Esophagus muscularis mucosa (tissue), 4 donors: ENCODE measurements at regions not wholly inside any gene's neighbourhood (a gene's known extent, or its start where the extent isn't known, plus 50 kb on each side); places are given as distances from the start of the nearest gene placed in this dataset.

Source experiments
- DNase-seq: peaks from one replicate; pipeline ENCODE4 v3.0.0-alpha.2; 2017; ENCODE audit errors: extremely low spot score
- H3K27ac ChIP-seq, 4 donors: fragments of 200-600 bp; sonication (generic); replicated peaks in 1 of 4; 1 replicate in 3 of 4; 2 replicates in 1 of 4; pipeline ENCODE4 v1.5.1; 2016 to 2019; ENCODE audit warnings: mild to moderate bottlenecking in 1 of 4
- H3K27me3 ChIP-seq, 4 donors: fragments of 200-600 bp; sonication (generic); one replicate each; pipeline versions ENCODE4 v1.5.1 to v1.6.0; 2016 to 2019
- H3K36me3 ChIP-seq, 4 donors: fragments of 200-600 bp; sonication (generic); one replicate each; pipeline ENCODE4 v1.5.1; 2016 to 2019
- H3K4me1 ChIP-seq, 4 donors: fragments of 200-600 bp; sonication (generic); one replicate each; pipeline ENCODE4 v1.5.1; 2016 to 2019
- H3K4me3 ChIP-seq, 4 donors: fragments of 200-600 bp; sonication (generic); 1 replicate in 2 of 4; 2 replicates in 2 of 4; pipeline ENCODE4 v1.5.1; 2016 to 2019; ENCODE audit warnings: mild to moderate bottlenecking in 4 of 4, moderate library complexity in 1 of 4
- H3K9me3 ChIP-seq, 4 donors: fragments of 200-600 bp; sonication (generic); 1 replicate in 3 of 4; 2 replicates in 1 of 4; pipeline ENCODE4 v1.5.1; 2016 to 2019
- EP300 ChIP-seq: sonication (generic); formaldehyde crosslinking; IDR thresholded peaks from one replicate; pipeline ENCODE4 v1.6.1; 2017; ENCODE audit warnings: antibody characterized with exemption
- POLR2A ChIP-seq: fragments of 450-650 bp; IDR thresholded peaks from one replicate; pipeline ENCODE4 v1.6.1; 2017; ENCODE audit warnings: antibody characterized with exemption, moderate library complexity, mild to moderate bottlenecking, low read depth
- POLR2AphosphoS5 ChIP-seq, 2 donors: sonication (generic); formaldehyde crosslinking; IDR thresholded peaks; one replicate each; pipeline ENCODE4 v1.6.1; 2017; ENCODE audit warnings: antibody characterized with exemption in 2 of 2
- WGBS: methylation state at CpG from one replicate; pipeline ENCODE4 v1.1.5; 2018; 5-methylcytosine and 5-hydroxymethylcytosine counted together
- intact Hi-C: fragments of 100-400 bp; cut with DNase I; formaldehyde crosslinking; loops from one replicate; pipeline ENCODE4 v1.15.1; 2023
- TF ChIP-seq, protein P1 (sequence below), 3 experiments: fragments of 200-600 bp in 2 of 3; fragments of 450-650 bp in 1 of 3; sonication (generic) in 2 of 3; IDR thresholded peaks; one replicate each; pipeline ENCODE4 v1.5.1; 2017 to 2019; ENCODE audit warnings: antibody characterized with exemption in 3 of 3, mild to moderate bottlenecking in 2 of 3, moderate library complexity in 1 of 3

DNA sequence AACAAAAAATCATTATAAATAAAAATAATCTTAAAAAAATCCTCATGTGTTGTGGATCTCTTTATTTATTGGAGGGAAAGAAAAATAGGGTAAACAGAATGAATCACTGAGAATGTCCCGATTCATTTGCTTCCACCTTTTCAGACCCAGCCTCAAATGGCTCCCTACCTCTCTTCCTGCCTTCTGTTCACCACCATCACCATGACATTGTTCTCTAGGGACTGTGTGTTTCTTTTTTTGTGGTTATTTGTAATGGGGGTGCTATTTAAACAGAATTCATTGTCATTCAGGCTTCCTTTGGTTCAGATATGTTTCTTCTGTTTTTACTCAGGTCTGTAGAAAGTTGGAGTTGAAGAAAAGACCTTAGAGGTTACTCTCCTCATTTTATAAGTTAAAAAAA is 198.2 kb downstream of the KIF4B start:
- TF ChIP-seq EP300 (no peak), POLR2A (no peak), POLR2AphosphoS5 (IDR thresholded peaks at IDR 0.05) (no peak)
- TF ChIP-seq, protein P1, sequence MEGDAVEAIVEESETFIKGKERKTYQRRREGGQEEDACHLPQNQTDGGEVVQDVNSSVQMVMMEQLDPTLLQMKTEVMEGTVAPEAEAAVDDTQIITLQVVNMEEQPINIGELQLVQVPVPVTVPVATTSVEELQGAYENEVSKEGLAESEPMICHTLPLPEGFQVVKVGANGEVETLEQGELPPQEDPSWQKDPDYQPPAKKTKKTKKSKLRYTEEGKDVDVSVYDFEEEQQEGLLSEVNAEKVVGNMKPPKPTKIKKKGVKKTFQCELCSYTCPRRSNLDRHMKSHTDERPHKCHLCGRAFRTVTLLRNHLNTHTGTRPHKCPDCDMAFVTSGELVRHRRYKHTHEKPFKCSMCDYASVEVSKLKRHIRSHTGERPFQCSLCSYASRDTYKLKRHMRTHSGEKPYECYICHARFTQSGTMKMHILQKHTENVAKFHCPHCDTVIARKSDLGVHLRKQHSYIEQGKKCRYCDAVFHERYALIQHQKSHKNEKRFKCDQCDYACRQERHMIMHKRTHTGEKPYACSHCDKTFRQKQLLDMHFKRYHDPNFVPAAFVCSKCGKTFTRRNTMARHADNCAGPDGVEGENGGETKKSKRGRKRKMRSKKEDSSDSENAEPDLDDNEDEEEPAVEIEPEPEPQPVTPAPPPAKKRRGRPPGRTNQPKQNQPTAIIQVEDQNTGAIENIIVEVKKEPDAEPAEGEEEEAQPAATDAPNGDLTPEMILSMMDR (IDR thresholded peaks at IDR 0.05), result no peak
- intact Hi-C loops, result no loop called here
- Histone ChIP-seq H3K4me1 (no peaks in the 10 kb centered on the region), H3K9me3 (peaks cover 0 to 3% (median under 1%) of the 10 kb centered on the region in 4 donors), H3K27me3 (no peaks in the 10 kb centered on the region), H3K36me3 (no peaks in the 10 kb centered on the region), H3K4me3 (no peak overlapping the region), H3K27ac (no peak overlapping the region)
- WGBS, result 74% methylated on average over 1 of the region's 1 CpG
- no peak for DNase-seq

DNA sequence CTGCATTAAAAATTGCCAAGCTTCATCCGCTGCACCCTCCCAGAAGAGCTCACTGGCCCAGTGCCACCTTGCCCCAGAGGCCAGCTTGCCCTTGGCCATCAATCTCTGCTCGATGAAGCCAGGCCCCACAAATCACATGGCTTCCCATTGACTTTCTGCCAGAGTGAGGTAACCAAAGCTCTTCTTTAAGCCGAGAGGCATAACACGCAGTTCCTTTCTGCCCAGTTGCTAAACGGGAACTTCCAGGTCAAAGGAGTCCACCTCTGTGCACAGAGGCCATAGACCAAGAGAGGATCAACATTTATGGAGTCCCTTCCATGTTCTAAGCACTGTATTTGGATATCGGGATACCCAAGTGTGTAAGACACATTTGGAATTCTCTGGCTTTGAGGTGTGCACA is 208.8 kb downstream of the KIF4B start:
- TF ChIP-seq EP300 (no peak), POLR2AphosphoS5 (IDR thresholded peaks at IDR 0.05) (no peak), POLR2A (no peak)
- TF ChIP-seq, protein P1 (IDR thresholded peaks at IDR 0.05), result no peak
- Histone ChIP-seq H3K9me3 (no peaks in the 10 kb centered on the region), H3K27me3 (no peaks in the 10 kb centered on the region), H3K4me1 (no peaks in the 10 kb centered on the region), H3K27ac (no peak overlapping the region), H3K36me3 (no peaks in the 10 kb centered on the region), H3K4me3 (no peak overlapping the region)
- intact Hi-C loops, result no loop called here
- 74% methylated on average over 6 of the region's 6 CpGs for WGBS
- no peak for DNase-seq

DNA sequence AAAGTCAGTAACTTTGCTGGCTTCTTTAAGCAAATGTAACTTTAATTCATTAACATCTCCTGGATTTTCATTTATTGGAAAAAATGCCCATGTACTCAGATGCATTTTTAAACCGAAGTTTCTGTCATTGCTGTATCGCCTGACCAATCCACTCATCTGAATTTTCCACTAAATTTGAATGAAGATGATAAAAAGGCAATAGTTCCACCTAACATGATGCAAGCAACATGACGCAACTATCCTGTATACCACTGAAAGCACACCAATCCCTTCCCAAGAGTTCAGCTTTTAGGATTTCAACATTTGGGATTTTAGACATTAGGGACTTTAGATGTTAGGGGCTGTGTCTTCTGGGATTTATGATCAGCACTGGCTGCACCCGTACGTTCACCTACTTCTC is 215.6 kb downstream of the KIF4B start:
- no peaks in the 10 kb centered on the region for H3K27me3 ChIP-seq
- H3K4me1 ChIP-seq, result no peaks in the 10 kb centered on the region
- WGBS, result 83% methylated on average over 5 of the region's 5 CpGs
- no peak overlapping the region for H3K27ac ChIP-seq
- TF ChIP-seq EP300 (no peak), POLR2A (no peak), POLR2AphosphoS5 (IDR thresholded peaks at IDR 0.05) (no peak)
- TF ChIP-seq, protein P1 (IDR thresholded peaks at IDR 0.05), result no peak
- H3K4me3 ChIP-seq, result no peak overlapping the region
- no peaks in the 10 kb centered on the region for H3K36me3 ChIP-seq
- intact Hi-C loops, result no loop called here
- DNase-seq, result no peak
- H3K9me3 ChIP-seq, result no peaks in the 10 kb centered on the region

DNA sequence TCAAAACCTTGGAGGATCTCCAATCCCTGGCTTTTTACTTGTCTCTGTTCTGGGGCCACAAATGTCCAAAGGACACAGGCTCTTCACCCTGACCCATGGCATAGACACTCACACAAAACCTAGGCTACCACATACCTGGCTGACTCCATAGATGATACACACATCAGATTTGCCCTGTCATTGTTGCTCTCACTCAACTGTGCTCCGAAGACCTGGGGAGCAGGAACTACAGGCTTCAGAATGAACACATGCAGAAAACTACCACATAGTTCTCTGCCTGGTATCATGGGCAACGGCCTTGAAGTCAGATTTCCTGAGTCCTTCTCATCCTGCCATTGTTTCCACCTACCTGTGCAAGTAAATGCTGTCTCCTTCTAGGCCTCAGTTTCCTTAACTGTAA is 226.2 kb downstream of the KIF4B start:
- H3K4me3 ChIP-seq, result no peak overlapping the region
- no peaks in the 10 kb centered on the region for H3K4me1 ChIP-seq
- H3K27me3 ChIP-seq, result no peaks in the 10 kb centered on the region
- no peak for DNase-seq
- H3K36me3 ChIP-seq, result no peaks in the 10 kb centered on the region
- peaks cover 0 to 18% (median 8%) of the 10 kb centered on the region in 4 donors for H3K9me3 ChIP-seq
- intact Hi-C loops, result no loop called here
- 73% methylated on average over 2 of the region's 2 CpGs for WGBS
- no peak for TF ChIP-seq EP300
- TF ChIP-seq POLR2AphosphoS5 (IDR thresholded peaks at IDR 0.05), result no peak
- TF ChIP-seq, protein P1 (IDR thresholded peaks at IDR 0.05), result no peak
- TF ChIP-seq POLR2A, result no peak
- H3K27ac ChIP-seq, result no peak overlapping the region

DNA sequence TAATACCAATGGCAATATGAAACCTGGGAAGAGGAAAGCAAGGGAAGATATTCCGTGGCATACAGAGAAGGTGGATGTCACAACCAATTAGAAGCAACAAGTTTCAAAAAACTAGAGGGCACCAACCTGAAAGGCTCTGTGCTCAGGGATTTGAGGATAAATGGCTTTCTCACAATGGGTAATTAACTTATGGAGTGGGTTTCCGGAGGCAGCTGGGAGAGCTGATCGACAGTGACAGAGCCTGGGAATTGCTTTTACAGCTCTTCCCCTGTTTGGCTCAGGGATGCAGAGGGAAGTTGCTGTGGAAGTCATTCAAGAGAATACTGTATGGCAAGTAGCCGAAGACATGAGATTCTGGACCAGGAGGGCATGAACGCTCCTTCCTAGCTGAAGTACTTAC is 237.0 kb downstream of the KIF4B start:
- 71% methylated on average over 5 of the region's 5 CpGs for WGBS
- no peaks in the 10 kb centered on the region for H3K4me1 ChIP-seq
- no peaks in the 10 kb centered on the region for H3K36me3 ChIP-seq
- H3K9me3 ChIP-seq, result no peaks in the 10 kb centered on the region
- no peaks in the 10 kb centered on the region for H3K27me3 ChIP-seq
- no peak overlapping the region for H3K4me3 ChIP-seq
- TF ChIP-seq POLR2AphosphoS5 (IDR thresholded peaks at IDR 0.05) (no peak), EP300 (no peak), POLR2A (no peak)
- TF ChIP-seq, protein P1 (IDR thresholded peaks at IDR 0.05), result no peak
- intact Hi-C loops, result no loop called here
- DNase-seq, result peak; percentile 83
- no peak overlapping the region for H3K27ac ChIP-seq
